Head of caudate nucleus (tissue), 42 donors: ENCODE measurements at regions not wholly inside any gene's neighbourhood (a gene's known extent, or its start where the extent isn't known, plus 50 kb on each side); places are given as distances from the start of the nearest gene placed in this dataset.

ENCODE experiments used
- DNase-seq, 42 donors: peaks; one replicate each; pipeline versions ENCODE4 v3.0.0 to v3.0.0-alpha.2; 2020 to 2021; ENCODE audit warnings: mixed read lengths in 7 of 42
- intact Hi-C: fragments of 100-400 bp; cut with DNase I; formaldehyde crosslinking; loops from one replicate; pipeline ENCODE4 v1.15.0; 2022

DNA sequence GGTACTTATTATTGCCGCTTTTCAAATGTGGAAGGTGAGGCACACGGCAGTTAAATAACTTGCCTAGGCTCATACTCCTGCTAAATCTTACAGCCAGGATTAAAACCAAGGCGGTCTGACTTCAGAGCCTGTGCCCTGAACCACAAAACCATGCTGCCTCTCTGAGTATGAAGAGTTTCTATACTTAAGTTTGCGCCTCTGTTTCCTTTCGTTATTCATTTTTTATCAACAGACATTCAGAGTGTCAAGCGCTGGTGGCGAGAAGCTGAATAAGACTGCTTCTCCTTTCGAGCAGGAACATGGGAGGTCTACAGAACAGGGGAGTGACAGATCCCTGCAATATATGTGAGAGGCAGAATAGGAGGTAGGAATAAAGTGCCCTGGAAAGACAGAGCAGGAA is 96.0 kb upstream of the DUSP10 start:
- no peak for DNase-seq
- intact Hi-C loops, result no loop called here

DNA sequence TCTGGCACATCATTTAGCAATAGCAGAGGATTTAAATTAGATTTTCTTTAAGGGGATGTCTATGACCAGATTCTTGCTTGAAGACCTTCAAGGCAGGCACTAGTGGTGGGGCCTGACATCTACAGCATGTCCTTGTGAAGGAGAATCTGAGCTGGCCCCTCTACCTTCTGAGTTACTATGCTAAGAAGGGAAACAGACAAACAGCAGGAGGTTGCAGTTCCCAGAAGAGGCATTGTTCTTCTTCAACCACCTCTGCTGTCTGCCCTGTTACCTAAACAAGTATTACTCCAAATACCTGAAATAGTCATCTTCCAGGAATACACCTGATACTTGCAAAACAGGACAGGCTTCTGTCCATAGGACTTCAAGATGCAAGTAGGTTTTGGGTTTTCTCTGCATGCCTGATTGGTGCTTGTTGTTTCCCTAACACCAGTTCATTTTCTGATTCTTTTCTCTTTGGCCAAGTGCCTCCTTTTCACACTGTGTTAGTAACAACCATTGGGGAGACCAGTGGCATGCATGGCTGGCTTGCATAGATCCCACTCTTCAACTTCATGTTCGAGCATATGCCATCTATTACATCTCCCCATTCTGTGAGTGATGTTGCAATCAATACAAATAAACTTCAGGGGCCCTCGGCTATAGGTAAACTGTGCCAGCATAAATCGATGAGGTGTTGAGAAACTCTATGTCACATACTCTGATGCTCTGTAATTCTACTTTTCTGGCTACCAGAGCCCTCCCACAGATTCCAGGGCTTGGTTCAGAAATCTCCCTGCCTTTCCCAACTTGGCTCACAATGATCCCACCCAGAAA is 93.0 kb upstream of the DUSP10 start:
- intact Hi-C loops, result no loop called here
- DNase-seq, result no peak

GRCh38 chr1:221832617-221833016 is 90.7 kb upstream of the DUSP10 start:
- no peak for DNase-seq
- intact Hi-C loops, result no loop called here

DNA sequence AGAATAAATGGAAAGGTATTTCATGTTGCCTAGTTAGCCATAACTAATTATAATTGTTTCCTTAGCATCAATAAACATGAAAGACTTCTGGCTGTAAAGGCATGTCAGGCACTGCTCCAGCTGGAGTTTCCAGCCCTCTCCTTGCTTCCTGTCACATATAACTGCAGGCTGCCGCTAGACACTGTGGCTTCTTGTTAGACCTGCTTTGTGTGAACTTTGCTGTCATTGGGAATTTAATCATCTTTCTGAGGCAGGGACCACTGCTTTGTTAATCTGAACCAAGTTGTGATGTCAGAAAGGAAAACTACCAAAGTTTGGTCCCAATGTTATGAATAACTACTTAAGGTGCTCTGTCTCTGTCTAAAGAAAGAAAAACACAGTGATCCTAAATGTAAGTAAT is 90.3 kb upstream of the DUSP10 start:
- DNase-seq, result no peak
- intact Hi-C loops, result no loop called here

- no peak for DNase-seq
Observed at GRCh38 chr1:221829327-221830015, 87.6 kb upstream of the DUSP10 start.

DNA sequence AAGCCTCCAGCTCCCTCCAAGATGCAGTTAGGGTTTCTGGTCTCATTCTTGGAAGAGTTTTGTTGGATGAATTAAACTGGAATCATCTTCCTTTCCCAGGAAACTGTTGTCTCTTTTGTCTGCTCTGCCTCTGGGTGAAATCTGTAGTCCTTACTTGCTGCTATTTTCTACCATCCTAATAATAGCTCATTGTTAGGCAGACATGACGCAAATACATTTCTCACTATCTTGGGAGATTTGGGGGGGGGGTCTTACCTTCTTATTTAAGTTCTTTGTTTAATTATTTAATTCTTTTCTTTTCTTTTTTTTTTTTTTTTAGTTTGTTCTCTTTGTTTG is 85.4 kb upstream of the DUSP10 start:
- no peak for DNase-seq
- intact Hi-C loops, result no loop called here

More at GRCh38 chr1:221829327-221830015, 87.6 kb upstream of the DUSP10 start:
- intact Hi-C loops, result no loop called here

DNA sequence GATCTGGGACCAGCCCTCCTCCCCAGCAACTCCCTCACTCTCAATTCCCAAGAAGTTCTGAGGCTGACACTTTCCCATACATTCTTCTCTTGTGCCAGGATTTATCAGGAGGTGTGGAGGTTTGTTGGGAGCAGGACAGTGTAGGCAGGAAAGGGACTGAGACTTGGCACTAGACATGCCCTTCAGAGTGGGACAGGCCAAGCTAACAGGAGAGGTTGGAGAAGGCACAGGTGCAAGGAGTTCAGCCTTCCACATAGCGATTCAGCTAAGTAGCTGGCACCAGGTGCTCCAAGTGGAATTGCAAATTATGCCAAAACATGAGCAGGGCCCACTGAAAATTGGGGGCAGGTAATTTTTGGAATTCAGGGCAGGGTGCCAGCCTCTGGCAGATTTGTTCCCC is 83.0 kb upstream of the DUSP10 start:
- DNase-seq, result no peak
- intact Hi-C loops, result no loop called here

- DNase-seq, result no peak
- intact Hi-C loops, result no loop called here
Observed at GRCh38 chr1:221824025-221824424, 82.1 kb upstream of the DUSP10 start.

DNA sequence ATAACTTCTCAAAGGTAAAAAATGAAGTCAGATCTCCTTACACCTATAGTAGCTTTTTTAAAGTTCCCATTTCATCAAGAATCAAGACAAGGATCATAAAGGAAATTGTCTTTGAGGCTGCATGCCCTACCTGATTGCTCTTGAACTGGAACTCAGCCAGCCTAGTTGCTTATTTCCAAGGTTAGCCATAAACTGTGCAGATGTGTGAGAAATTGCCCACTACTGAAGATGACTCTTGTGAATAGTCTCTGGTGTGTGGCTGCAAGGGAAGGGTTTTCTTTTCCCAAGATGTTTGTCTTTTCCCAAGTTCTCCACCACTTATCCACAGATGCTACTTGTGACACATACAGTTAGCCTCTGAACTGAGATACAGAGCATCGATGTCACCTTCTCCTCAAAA is 81.7 kb upstream of the DUSP10 start:
- no peak for DNase-seq
- intact Hi-C loops, result no loop called here

- intact Hi-C loops, result no loop called here
- DNase-seq, result no peak
Observed at GRCh38 chr1:221823149-221823548, 81.3 kb upstream of the DUSP10 start.

- DNase-seq, result peak in 1 of 42 donors; percentile 7
- intact Hi-C loops, result no loop called here
Observed at GRCh38 chr1:221822591-221822990, 80.7 kb upstream of the DUSP10 start.

DNA sequence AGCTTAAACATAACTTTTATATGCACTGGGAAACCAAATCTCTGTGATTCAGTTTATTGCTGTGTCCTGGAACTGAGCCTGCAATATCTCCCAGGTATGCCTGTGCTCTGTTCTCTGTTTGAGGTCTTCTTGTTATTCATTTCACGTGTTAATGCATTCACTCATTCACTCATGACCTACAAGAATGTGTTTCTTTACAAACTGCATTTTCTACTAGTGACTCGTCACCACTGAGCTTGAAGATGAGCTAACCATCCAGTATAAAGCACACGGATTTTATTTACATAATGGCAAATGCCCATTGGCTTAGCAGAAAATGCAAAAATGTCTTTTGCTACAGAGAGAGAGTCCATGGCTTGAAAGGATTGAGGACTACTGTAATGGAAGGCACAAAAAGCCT is 75.0 kb upstream of the DUSP10 start:
- DNase-seq, result no peak
- intact Hi-C loops, result no loop called here

DNA sequence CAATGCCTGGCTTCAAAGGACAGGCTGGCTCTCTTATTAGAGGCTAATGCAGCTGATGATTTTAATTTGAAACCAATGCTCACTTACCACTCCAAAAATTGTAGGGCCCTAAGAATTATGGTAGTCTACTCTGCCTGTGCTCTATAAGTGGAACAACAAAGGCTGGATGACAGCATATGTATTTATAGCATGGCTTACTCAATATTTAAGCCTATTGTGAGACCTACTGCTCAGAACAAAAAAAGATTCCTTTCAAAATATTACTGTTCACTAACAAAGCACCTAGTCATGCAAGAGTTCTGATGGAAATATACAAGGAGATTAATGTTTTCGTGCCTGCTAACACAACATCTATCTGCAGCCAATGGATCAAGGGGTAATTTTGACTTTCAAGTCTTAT is 73.8 kb upstream of the DUSP10 start:
- intact Hi-C loops, result no loop called here
- no peak for DNase-seq

- intact Hi-C loops, result no loop called here
- no peak for DNase-seq
Observed at GRCh38 chr1:221813887-221814286, 72.0 kb upstream of the DUSP10 start.

GRCh38 chr1:221812905-221813597 is 71.2 kb upstream of the DUSP10 start:
- DNase-seq, result no peak
- intact Hi-C loops, result no loop called here

- intact Hi-C loops, result no loop called here
- no peak for DNase-seq
Observed at GRCh38 chr1:221812088-221812752, 70.3 kb upstream of the DUSP10 start.

GRCh38 chr1:221810406-221810805 is 68.5 kb upstream of the DUSP10 start:
- DNase-seq, result no peak
- intact Hi-C loops, result no loop called here

DNA sequence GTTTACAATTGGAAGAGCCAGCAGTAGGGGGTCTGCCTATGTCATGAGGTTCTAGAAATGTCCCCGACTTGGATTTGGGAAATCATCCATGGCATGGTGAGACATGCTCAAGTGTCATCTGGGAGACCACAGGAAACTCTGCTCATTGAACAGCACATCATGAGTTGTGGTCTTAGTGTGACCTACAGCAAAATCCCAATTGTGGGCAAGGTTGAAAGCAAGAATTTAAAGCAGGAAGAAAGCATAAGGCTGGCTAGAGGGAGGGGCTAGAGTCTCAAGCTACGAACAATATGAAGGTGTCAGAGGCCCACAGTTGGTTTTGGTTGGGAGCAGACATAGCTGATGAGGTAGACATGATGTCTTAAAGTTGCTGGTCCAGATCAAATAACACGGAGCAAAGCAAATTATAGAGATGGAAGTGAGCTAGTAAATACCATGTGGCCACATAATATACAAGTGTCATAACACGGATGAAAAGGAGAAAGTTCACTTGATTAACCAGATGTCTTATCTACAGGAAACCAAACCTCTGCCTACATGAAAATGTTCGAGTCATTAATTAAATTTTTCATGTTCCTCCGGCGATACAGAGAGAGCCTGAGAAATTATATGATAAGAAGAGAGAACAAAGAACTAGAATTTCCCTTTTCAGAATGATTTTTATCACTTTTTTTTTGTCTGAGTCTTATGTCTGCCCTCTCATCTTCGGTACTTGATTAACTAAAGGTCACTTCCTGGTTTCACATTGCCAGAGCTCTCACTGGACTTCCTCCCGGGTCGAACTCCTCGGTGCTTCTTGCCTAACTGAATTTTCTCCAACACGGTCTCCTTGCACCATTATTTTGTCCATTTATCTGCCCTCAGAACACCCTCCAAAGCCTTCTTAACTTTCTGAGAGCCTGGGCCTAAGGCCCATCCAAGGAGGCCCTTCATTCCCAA is 67.5 kb upstream of the DUSP10 start:
- intact Hi-C loops, result no loop called here
- DNase-seq, result no peak

GRCh38 chr1:221806984-221807383 is 65.1 kb upstream of the DUSP10 start:
- intact Hi-C loops, result no loop called here
- no peak for DNase-seq
